ENCODE measurements at regions not wholly inside any gene's neighbourhood (a gene's known extent, or its start where the extent isn't known, plus 50 kb on each side); places are given as distances from the start of the nearest gene placed in this dataset.
"Not testable (repeated sequence)": the region's sequence is repeated elsewhere in the genome, so short reads cannot be mapped to it uniquely, and the experiment has no call there.

DNA sequence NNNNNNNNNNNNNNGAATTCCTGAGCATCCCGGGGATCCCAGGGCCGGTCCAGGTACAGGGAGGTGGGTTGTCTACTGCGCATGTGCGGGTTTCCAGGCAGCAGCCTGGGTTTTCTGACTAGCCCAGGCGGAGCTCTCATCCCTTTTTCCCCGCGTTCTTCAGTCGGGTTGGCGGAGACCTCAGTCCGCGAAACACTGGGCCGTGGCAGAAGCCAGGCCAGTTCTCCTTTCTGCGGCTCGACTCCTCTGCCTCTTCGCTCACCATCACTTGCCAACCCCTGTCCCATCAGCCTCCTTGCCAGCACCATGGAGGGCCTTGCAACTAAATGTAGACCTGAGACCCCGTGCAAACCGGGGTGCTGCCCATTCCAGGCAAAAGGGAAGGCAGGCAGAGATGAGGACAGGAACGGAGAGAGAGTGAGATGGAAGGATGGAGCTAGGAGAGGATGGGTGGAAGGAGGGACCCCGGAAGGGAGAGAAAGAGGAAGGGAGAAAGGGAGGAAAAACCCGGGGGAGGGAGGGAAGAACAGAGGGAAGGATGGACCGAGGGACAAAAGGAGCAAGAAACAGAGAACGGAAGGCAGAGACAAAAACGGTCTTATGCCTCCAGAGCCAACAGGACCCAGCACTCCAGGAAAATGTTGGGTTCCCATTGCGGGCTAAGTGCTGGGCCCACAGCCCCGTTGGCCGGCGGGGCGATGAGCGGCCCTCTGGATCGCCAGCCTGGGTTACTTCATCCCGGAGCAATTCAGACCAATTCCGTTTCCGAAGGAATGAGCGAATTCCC, 445.4 kb upstream of the DEFB115 start:
- Histone ChIP-seq H3K27ac (no peak overlapping the region), H3K27me3 (no peaks in the 10 kb centered on the region), H3K4me1 (no peaks in the 10 kb centered on the region), H3K4me3 (no peak overlapping the region), H3K9me3 (peaks cover 0 to 12% (median 1%) of the 10 kb centered on the region in 4 donors), H3K36me3 (no peaks in the 10 kb centered on the region)
- no peak for TF ChIP-seq POLR2A (IDR thresholded peaks at IDR 0.05)
- TF ChIP-seq, protein P1, sequence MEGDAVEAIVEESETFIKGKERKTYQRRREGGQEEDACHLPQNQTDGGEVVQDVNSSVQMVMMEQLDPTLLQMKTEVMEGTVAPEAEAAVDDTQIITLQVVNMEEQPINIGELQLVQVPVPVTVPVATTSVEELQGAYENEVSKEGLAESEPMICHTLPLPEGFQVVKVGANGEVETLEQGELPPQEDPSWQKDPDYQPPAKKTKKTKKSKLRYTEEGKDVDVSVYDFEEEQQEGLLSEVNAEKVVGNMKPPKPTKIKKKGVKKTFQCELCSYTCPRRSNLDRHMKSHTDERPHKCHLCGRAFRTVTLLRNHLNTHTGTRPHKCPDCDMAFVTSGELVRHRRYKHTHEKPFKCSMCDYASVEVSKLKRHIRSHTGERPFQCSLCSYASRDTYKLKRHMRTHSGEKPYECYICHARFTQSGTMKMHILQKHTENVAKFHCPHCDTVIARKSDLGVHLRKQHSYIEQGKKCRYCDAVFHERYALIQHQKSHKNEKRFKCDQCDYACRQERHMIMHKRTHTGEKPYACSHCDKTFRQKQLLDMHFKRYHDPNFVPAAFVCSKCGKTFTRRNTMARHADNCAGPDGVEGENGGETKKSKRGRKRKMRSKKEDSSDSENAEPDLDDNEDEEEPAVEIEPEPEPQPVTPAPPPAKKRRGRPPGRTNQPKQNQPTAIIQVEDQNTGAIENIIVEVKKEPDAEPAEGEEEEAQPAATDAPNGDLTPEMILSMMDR (IDR thresholded peaks at IDR 0.05) = no peak
- peak; percentile 49 to 65 (median 55) for DNase-seq

DNA sequence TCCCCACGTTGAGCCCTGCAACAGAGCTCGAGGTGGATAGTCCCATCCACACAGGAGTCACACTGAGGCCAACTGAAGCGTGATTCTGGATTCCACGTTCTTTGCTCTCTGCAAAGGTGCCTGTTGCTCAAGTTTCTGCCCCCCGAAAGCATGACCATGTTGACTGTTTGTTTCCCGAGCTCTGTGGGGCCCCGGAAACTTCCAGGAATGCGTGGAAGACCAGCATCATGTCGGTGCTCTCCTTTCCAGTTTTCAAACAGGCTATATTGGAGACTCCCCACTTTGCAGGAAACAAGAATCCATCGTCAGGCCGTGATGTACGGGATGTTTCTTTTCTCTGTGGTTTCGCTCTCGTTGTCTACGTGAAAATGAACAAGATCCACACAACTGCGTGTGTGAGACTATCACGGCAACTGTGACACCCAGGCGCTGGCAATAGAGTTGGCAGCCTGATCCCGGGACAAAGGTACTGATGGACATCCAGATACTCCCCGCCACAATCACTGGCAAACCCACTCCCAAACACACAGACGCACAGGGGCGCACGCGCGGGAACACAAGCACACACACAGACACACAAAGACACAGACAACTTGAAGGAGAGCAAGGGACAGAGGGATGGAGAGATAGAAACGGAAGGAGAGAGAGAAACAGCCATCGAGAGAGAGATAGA, 444.6 kb upstream of the DEFB115 start:
- peak in 1 of 3 donors; percentile 52 for DNase-seq
- H3K9me3 ChIP-seq = peaks cover 0 to 12% (median 1%) of the 10 kb centered on the region in 4 donors
- no peak overlapping the region for H3K27ac ChIP-seq
- no peaks in the 10 kb centered on the region for H3K36me3 ChIP-seq
- H3K4me3 ChIP-seq = no peak overlapping the region
- H3K27me3 ChIP-seq = no peaks in the 10 kb centered on the region
- no peaks in the 10 kb centered on the region for H3K4me1 ChIP-seq
- TF ChIP-seq, protein P1 (IDR thresholded peaks at IDR 0.05) = no peak

DNA sequence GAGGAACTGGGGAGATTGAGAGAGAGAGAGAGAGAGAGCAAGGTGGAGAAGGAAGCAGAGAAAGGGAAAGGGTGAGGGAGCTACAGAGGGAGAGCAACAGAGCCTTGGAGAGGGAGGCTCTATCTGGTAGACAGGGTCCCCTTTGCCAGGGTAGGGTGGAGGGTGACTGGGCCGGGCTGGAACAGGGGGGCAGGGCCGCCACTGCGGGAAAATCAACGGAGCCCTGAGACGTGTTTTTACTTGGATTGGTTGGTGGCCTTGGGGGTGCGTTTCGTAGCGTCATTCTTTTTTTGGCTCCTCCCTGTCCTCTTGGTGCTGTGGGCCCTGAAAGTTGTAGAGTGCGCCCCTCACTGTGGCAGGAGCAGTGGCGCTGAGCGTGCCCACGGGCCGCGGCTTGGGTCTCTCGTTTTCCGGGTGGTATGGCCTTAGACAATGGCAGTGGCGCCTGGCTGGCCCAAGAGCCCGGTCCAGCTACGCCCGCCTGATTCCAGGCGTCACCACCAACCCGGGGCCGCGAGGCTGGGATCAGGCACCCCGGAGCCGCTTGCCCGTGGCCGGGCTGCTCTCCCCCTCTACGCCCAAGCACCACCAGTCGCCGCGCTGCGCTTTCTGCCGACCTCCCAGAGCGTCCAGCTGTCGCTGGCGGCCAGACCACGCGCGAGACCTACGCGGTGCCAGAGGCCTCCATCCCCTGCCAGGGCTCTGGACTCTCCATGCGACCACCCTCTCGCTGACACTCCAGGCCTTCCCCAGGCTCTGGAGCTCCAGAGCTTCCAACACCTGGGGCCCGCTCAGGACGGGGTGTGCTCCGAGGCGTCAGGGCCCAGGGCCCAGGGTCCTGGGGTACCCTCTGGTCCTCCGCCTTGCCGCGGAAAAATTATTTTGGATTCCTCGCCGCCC, 443.8 kb upstream of the DEFB115 start:
- H3K4me1 ChIP-seq, H3K27me3 ChIP-seq, H3K36me3 ChIP-seq, H3K27ac ChIP-seq, H3K4me3 ChIP-seq: not testable (repeated sequence)
- DNase-seq = peak in 2 of 3 donors; percentile 53 to 58
- H3K9me3 ChIP-seq = peaks cover 0 to 12% (median 1%) of the 10 kb centered on the region in 4 donors

DNA sequence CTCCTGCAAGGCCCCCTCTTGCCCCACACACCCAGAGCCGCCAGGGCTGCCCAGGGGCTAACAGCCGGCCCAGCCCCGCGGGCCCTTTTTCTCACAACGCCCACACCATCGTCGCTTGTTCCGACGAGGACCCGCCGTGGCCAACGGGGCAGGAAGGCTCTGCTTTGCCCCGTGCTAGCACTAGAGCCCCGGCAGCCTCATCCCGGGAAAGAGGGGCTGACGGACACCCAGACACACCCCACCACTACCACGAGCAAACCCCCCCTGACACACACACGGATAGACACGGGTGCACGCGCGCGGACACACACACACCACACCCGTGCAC, 443.2 kb upstream of the DEFB115 start:
- not testable (repeated sequence) for H3K4me3 ChIP-seq, H3K27me3 ChIP-seq, H3K36me3 ChIP-seq, H3K27ac ChIP-seq, H3K4me1 ChIP-seq
- peak in 1 of 3 donors; percentile 51 for DNase-seq
- peaks cover 0 to 12% (median 1%) of the 10 kb centered on the region in 4 donors for H3K9me3 ChIP-seq

DNA sequence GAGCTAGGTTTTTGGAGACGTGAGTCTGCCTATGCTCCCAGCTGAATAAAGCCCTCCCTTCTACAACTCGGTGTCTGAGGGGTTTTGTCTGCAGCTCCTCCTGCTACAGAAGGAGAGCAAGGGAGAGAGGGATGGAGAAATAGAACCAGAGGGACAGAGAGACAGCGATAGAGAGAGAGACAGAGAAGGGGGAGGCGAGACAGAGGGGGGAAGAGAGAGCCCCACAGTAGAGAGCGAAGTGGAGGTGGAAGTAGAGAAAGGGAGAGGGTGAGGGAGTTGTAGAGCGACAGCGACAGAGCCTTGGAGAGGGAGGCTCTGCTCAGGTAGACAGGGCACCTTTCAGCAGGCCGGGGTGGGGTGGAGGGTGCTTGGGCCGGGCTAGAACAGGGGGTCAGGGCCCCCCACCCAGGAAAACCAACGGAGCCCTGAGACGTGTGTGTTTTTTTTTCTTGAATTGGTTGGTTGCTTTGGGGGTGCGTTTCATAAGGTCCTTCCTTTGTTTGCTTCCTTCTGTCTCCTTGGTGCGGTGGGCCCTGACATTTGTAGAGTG, 442.4 kb upstream of the DEFB115 start:
- DNase-seq = peak in 1 of 3 donors; percentile 55
- H3K36me3 ChIP-seq, H3K4me3 ChIP-seq, H3K27me3 ChIP-seq, H3K27ac ChIP-seq, H3K4me1 ChIP-seq: not testable (repeated sequence)
- peaks cover 0 to 12% (median 1%) of the 10 kb centered on the region in 4 donors for H3K9me3 ChIP-seq

- Histone ChIP-seq H3K27me3 (no peaks in the 10 kb centered on the region), H3K4me1 (no peaks in the 10 kb centered on the region), H3K9me3 (peaks cover 0 to 12% (median 1%) of the 10 kb centered on the region in 4 donors)
Observed at GRCh38 chr20:30815577-30816181, 441.8 kb upstream of the DEFB115 start.

More at GRCh38 chr20:30815577-30816181, 441.8 kb upstream of the DEFB115 start:
- Histone ChIP-seq H3K27ac (no peak overlapping the region), H3K4me3 (no peak overlapping the region), H3K36me3 (no peaks in the 10 kb centered on the region)
- TF ChIP-seq, protein P1 (IDR thresholded peaks at IDR 0.05) = no peak
- no peak for TF ChIP-seq POLR2A (IDR thresholded peaks at IDR 0.05)
- peak in 1 of 3 donors; percentile 48 for DNase-seq

All from Peyer's patch (tissue), 4 donors.